Spleen (tissue), 11 donors: ENCODE measurements at regions not wholly inside any gene's neighbourhood (a gene's known extent, or its start where the extent isn't known, plus 50 kb on each side); places are given as distances from the start of the nearest gene placed in this dataset.

Source experiments
- DNase-seq: peaks from one replicate; pipeline ENCODE4 v3.0.0-alpha.2; 2020
- H3K27ac ChIP-seq, 8 donors: fragments of 200-600 bp; sonication (generic) in 7 of 8; 1 replicate in 4 of 8; 2 replicates in 4 of 8; pipeline versions ENCODE4 v1.5.0 to v1.8.0; 2016 to 2021; ENCODE audit warnings: inconsistent platforms in 4 of 8, mild to moderate bottlenecking in 4 of 8, moderate library complexity in 1 of 8
- H3K27me3 ChIP-seq, 7 donors: fragments of 200-600 bp; sonication (generic) in 6 of 7; replicated peaks in 1 of 7; 1 replicate in 4 of 7; 2 replicates in 3 of 7; pipeline versions ENCODE4 v1.5.0 to v1.8.0; 2016 to 2021; ENCODE audit warnings: inconsistent platforms in 3 of 7, mild to moderate bottlenecking in 1 of 7
- H3K36me3 ChIP-seq, 6 donors: fragments of 200-600 bp; sonication (generic) in 5 of 6; 1 replicate in 4 of 6; 2 replicates in 2 of 6; pipeline versions ENCODE4 v1.5.0 to v1.8.0; 2016 to 2021; ENCODE audit warnings: inconsistent platforms in 2 of 6
- H3K4me1 ChIP-seq, 6 donors: fragments of 200-600 bp; sonication (generic) in 5 of 6; 1 replicate in 3 of 6; 2 replicates in 3 of 6; pipeline versions ENCODE4 v1.5.0 to v1.8.0; 2016 to 2021; ENCODE audit warnings: inconsistent platforms in 3 of 6
- H3K4me3 ChIP-seq, 8 donors: fragments of 200-600 bp; sonication (generic) in 7 of 8; 1 replicate in 4 of 8; 2 replicates in 4 of 8; pipeline versions ENCODE4 v1.5.0 to v1.8.0; 2016 to 2021; ENCODE audit warnings: inconsistent platforms in 4 of 8, mild to moderate bottlenecking in 4 of 8, moderate library complexity in 2 of 8
- H3K9me3 ChIP-seq, 8 donors: fragments of 200-600 bp; sonication (generic) in 7 of 8; 1 replicate in 4 of 8; 2 replicates in 4 of 8; pipeline versions ENCODE4 v1.5.0 to v1.8.0; 2016 to 2021; ENCODE audit warnings: inconsistent platforms in 4 of 8
- POLR2A ChIP-seq, 3 donors: fragments of 450-650 bp; IDR thresholded peaks; one replicate each; pipeline ENCODE4 v1.5.1; 2017; ENCODE audit warnings: antibody characterized with exemption in 3 of 3, mild to moderate bottlenecking in 1 of 3
- POLR2AphosphoS5 ChIP-seq, 3 donors: sonication (generic); formaldehyde crosslinking; IDR thresholded peaks; one replicate each; pipeline ENCODE4 v1.5.1; 2017; ENCODE audit warnings: antibody characterized with exemption in 3 of 3
- WGBS, 5 donors: extraction: QIAGEN DNeasy Blood & Tissue Kit in 3 of 5; methylation state at CpG; one replicate each; pipeline versions ENCODE4 v1.1.5 to v1.1.7; 2013 to 2018; 5-methylcytosine and 5-hydroxymethylcytosine counted together
- intact Hi-C: fragments of 100-400 bp; cut with DNase I; formaldehyde crosslinking; loops from one replicate; pipeline ENCODE4 v1.15.0; 2023; ENCODE audit warnings: low total_unique reads
- TF ChIP-seq, protein P1 (sequence below), 11 experiments: fragments of 200-600 bp in 7 of 11; fragments of 450-650 bp in 4 of 11; sonication (generic) in 4 of 11; IDR thresholded peaks in 8 of 11; conservative IDR thresholded peaks in 3 of 11; 1 replicate in 7 of 11; 2 replicates in 4 of 11; pipeline versions ENCODE4 v1.4.0 to v1.8.0; 2016 to 2021; ENCODE audit warnings: antibody characterized with exemption in 11 of 11, inconsistent platforms in 4 of 11, mild to moderate bottlenecking in 1 of 11
- donor health status: healthy with polysubstance abuse.
- donor health status: DM: no; HTN: no; CAD: no; lungs with moderate emphysema.
- donor health status: DM: no; HTN: no; CAD: no.
- donor health status: Bipolar disorder and iron deficiency.
- donor health status: healthy.
- donor health status: DM: no; HTN: no; CAD: no.
- donor health status: DM: yes; HTN: yes; CAD: no.

DNA sequence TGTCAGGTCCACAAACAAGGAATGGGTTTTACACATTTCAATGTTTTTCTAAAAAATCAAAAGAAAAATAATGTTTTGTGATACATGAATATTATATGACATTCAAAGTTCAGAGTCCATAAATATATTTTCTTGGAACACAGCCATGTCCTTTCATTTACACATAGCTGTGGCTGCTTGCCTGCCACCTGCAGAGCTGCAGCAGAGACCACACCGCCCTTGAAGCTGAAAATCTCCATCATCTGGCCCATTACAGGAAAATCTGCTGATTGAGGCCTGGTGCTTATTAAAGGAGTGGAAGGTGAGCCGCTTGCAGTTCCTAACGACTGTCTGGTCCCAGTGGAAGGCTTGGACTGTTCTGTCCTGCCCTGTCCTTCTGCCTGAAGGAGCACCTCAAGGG, 232.6 kb upstream of the ADAMTS16 start:
- 71 to 80% (median 74%) methylated on average over 3 of the region's 3 CpGs for WGBS, 5 donors
- no peaks in the 10 kb centered on the region for H3K4me1 ChIP-seq
- H3K27me3 ChIP-seq = no peaks in the 10 kb centered on the region
- no peaks in the 10 kb centered on the region for H3K36me3 ChIP-seq
- TF ChIP-seq, protein P1, sequence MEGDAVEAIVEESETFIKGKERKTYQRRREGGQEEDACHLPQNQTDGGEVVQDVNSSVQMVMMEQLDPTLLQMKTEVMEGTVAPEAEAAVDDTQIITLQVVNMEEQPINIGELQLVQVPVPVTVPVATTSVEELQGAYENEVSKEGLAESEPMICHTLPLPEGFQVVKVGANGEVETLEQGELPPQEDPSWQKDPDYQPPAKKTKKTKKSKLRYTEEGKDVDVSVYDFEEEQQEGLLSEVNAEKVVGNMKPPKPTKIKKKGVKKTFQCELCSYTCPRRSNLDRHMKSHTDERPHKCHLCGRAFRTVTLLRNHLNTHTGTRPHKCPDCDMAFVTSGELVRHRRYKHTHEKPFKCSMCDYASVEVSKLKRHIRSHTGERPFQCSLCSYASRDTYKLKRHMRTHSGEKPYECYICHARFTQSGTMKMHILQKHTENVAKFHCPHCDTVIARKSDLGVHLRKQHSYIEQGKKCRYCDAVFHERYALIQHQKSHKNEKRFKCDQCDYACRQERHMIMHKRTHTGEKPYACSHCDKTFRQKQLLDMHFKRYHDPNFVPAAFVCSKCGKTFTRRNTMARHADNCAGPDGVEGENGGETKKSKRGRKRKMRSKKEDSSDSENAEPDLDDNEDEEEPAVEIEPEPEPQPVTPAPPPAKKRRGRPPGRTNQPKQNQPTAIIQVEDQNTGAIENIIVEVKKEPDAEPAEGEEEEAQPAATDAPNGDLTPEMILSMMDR (IDR thresholded peaks at IDR 0.05 in 8 of 11, conservative IDR thresholded peaks at IDR 0.05 in 3 of 11) = no peak
- TF ChIP-seq POLR2AphosphoS5 (IDR thresholded peaks at IDR 0.05) (no peak), POLR2A (IDR thresholded peaks at IDR 0.05) (no peak)
- no peak overlapping the region for H3K4me3 ChIP-seq
- H3K9me3 ChIP-seq = no peaks in the 10 kb centered on the region
- H3K27ac ChIP-seq = no peak overlapping the region
- intact Hi-C loops = no loop called here
- no peak for DNase-seq

DNA sequence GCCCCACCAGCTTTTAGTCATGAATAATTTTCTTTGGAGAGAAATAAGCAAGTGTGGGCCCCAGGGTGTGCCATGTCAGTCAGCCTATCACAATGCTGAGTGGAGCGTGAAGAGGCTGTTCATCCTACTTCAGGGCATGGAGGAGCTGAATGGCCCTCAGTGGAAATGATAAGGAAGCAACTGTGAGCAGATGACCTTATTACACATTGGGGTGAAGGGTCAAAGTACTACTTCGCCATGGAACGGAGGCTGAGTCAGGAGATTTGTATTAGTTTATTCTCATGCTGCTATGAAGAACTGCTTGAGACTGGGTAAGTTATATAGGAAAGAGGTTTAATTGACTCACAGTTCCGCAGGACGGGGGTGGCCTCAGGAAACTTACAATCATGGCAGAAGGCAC, 231.0 kb upstream of the ADAMTS16 start:
- Histone ChIP-seq H3K27me3 (no peaks in the 10 kb centered on the region), H3K27ac (no peak overlapping the region), H3K4me1 (no peaks in the 10 kb centered on the region), H3K4me3 (no peak overlapping the region), H3K36me3 (no peaks in the 10 kb centered on the region), H3K9me3 (no peaks in the 10 kb centered on the region)
- intact Hi-C loops = no loop called here
- WGBS, 5 donors = 82 to 90% (median 84%) methylated on average over 5 of the region's 5 CpGs
- TF ChIP-seq, protein P1 (IDR thresholded peaks at IDR 0.05 in 8 of 11, conservative IDR thresholded peaks at IDR 0.05 in 3 of 11) = no peak
- TF ChIP-seq POLR2AphosphoS5 (IDR thresholded peaks at IDR 0.05) = no peak
- TF ChIP-seq POLR2A (IDR thresholded peaks at IDR 0.05) = no peak
- no peak for DNase-seq

DNA sequence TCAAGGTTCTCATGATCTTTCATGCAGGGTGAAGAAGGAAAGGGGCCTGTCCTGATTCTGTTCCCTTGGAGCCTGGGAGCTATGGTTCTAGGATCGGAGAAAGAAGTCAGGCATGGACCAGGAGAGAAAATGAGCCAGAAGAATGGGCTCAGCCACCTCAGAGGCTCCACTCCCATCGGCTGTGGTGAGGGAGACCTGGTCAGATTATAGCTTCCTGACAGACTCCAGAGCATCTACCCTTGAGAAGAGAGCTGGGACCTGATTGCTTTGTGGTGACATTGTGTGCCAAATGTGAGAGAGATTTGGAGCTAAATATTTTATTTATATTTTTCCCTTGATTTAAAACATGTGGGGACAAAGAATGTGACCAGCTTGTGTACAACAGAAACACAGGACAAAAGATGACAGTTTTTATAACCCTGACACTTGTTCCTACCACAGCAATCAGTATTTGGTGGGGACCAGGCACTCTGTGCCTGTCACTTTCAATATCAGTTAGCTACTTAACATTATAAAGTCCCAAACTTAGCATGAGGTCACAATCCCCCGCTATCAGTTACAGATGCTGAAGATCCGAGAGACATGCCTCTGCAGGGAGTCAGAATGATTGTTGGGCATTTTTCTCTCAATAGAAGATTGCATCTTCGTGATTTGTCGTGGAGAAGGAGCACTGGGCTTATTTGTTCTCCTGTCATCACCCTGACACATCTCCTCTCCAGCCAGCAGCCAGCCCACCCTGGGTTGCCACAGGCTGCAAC, 228.3 kb upstream of the ADAMTS16 start:
- intact Hi-C loops = no loop called here
- Histone ChIP-seq H3K27ac (no peak overlapping the region), H3K36me3 (no peaks in the 10 kb centered on the region), H3K9me3 (no peaks in the 10 kb centered on the region), H3K4me1 (no peaks in the 10 kb centered on the region), H3K4me3 (no peak overlapping the region), H3K27me3 (no peaks in the 10 kb centered on the region)
- 63 to 82% (median 70%) methylated on average over 6 of the region's 6 CpGs for WGBS, 5 donors
- DNase-seq = no peak
- TF ChIP-seq, protein P1 (IDR thresholded peaks at IDR 0.05 in 8 of 11, conservative IDR thresholded peaks at IDR 0.05 in 3 of 11) = no peak
- TF ChIP-seq POLR2A (IDR thresholded peaks at IDR 0.05) = no peak

DNA sequence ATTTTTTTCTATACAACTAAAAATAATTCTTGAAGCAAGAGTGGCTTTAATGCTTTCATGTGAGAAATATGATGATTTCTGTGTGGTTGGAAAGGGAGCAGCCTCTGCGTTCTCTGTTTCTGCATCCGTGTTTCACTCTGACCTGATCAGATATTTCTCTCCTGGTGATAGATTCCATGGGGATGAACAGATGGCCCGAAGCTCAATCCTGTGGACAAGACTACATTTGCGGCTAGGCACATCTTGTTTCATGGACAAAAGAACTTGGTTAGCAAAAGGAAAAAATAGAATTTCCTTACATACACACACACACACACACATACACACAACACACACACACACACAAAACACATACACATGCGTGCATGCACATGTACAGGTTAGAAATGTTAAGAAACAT, 218.2 kb upstream of the ADAMTS16 start:
- Histone ChIP-seq H3K36me3 (no peaks in the 10 kb centered on the region), H3K27me3 (no peaks in the 10 kb centered on the region), H3K9me3 (peaks cover 0 to 4% (median 0%) of the 10 kb centered on the region in 8 donors), H3K4me3 (no peak overlapping the region), H3K27ac (no peak overlapping the region), H3K4me1 (no peaks in the 10 kb centered on the region)
- DNase-seq = no peak
- WGBS, 5 donors = 70 to 86% (median 80%) methylated on average over 5 of the region's 5 CpGs
- intact Hi-C loops = no loop called here
- TF ChIP-seq POLR2A (IDR thresholded peaks at IDR 0.05) (no peak), POLR2AphosphoS5 (IDR thresholded peaks at IDR 0.05) (no peak)
- TF ChIP-seq, protein P1 (IDR thresholded peaks at IDR 0.05 in 8 of 11, conservative IDR thresholded peaks at IDR 0.05 in 3 of 11) = no peak
